GM12878 (cell line): ENCODE measurements at regions not wholly inside any gene's neighbourhood (a gene's known extent, or its start where the extent isn't known, plus 50 kb on each side); places are given as distances from the start of the nearest gene placed in this dataset.

Source experiments
- ATAC-seq: fragments of 200-7000 bp; cut with Tn5 transposase; 3 replicates; pipeline ENCODE4 v1.9.1; 2020; ENCODE audit warnings: mild to moderate bottlenecking, moderate library complexity
- BruUV-seq: library from RNA; stranded (reverse); fragments of 400-500 nt; replicated peaks from 2 replicates; lab custom pipeline; 2021; lab: Mats Ljungman, UMichigan
- CTCF ChIA-PET: fragments of 300-600 bp; sonication (Branson Sonifier 250); formaldehyde crosslinking; extraction: SDS; loops from one replicate; lab custom pipeline; 2021; ENCODE audit warnings: inconsistent platforms; lab: Yijun Ruan, JAX
- POLR2A ChIA-PET: fragments of 350-600 bp; formaldehyde crosslinking; extraction: SDS; loops from one replicate; lab custom pipeline; 2021; ENCODE audit warnings: inconsistent platforms; lab: Charles Lee
- RAD21 ChIA-PET: fragments of 300-600 bp; sonication (Branson Sonifier 250); formaldehyde crosslinking; loops from one replicate; lab custom pipeline; 2023; ENCODE audit warnings: antibody characterized with exemption; ENCODE audit not compliant: unreplicated experiment; lab: Charles Lee
- SMC1A ChIA-PET: fragments of 300-600 bp; sonication (Branson Sonifier 250); formaldehyde crosslinking; loops from one replicate; lab custom pipeline; 2023; ENCODE audit not compliant: unreplicated experiment, uncharacterized antibody; lab: Charles Lee
- DNase-seq: peaks from one replicate; pipeline ENCODE4 v3.0.0-alpha.2; 2011; ENCODE audit warnings: low read depth, low spot score
- FAIRE-seq: peaks from 3 replicates; lab custom pipeline; 2011; peaks lifted over from hg19 to GRCh38; lab: Jason Lieb, UNC
- H2AFZ ChIP-seq: 2 replicates; pipeline ENCODE4 v1.6.0; 2011; ENCODE audit warnings: low read depth, low read length, control low read depth; ENCODE audit not compliant: control insufficient read depth
- H3K27ac ChIP-seq: 2 replicates; pipeline ENCODE4 v1.5.1; 2011; ENCODE audit warnings: control low read depth; ENCODE audit not compliant: control insufficient read depth, insufficient read depth
- H3K27me3 ChIP-seq, 2 experiments: replicated peaks in 1 of 2; 2 replicates each; pipeline versions ENCODE4 v1.6.0 to v1.6.1; 2011; ENCODE audit warnings: low read length in 1 of 2; ENCODE audit not compliant: control insufficient read depth in 2 of 2, insufficient read depth in 2 of 2
- H3K36me3 ChIP-seq, 2 experiments: 2 replicates each; pipeline ENCODE4 v1.5.1; 2011; ENCODE audit warnings: low read length in 1 of 2; ENCODE audit not compliant: control insufficient read depth in 2 of 2, insufficient read depth in 2 of 2
- H3K4me1 ChIP-seq: 2 replicates; pipeline ENCODE4 v1.6.1; 2011; ENCODE audit warnings: mild to moderate bottlenecking, low read length, moderate library complexity, mixed read lengths; ENCODE audit not compliant: control insufficient read depth, insufficient read depth
- H3K4me2 ChIP-seq: 2 replicates; pipeline ENCODE4 v1.6.0; 2011; ENCODE audit warnings: control low read depth; ENCODE audit not compliant: control insufficient read depth, insufficient read depth
- H3K4me3 ChIP-seq: fragments of 200-600 bp; sonication (generic); 2 replicates; pipeline ENCODE4 v1.5.1; 2016
- H3K79me2 ChIP-seq: 2 replicates; pipeline ENCODE4 v1.6.0; 2011; ENCODE audit warnings: low read length; ENCODE audit not compliant: control insufficient read depth, insufficient read depth
- H3K9ac ChIP-seq: 2 replicates; pipeline ENCODE4 v1.8.0; 2011; ENCODE audit warnings: low read length, control low read depth, mixed read lengths; ENCODE audit not compliant: control insufficient read depth, insufficient read depth
- H3K9me3 ChIP-seq: replicated peaks from 3 replicates; pipeline ENCODE4 v1.5.1; 2011; ENCODE audit warnings: mild to moderate bottlenecking, low read length; ENCODE audit not compliant: control insufficient read depth, insufficient read depth
- H4K20me1 ChIP-seq: 2 replicates; pipeline ENCODE4 v1.6.0; 2011; ENCODE audit not compliant: control insufficient read depth, insufficient read depth
- BCL3 ChIP-seq: IDR thresholded peaks from 2 replicates; pipeline ENCODE4 v1.6.1; 2011; ENCODE audit warnings: borderline replicate concordance, low read depth, mild to moderate bottlenecking, moderate library complexity, low read length; ENCODE audit not compliant: insufficient read depth, poor library complexity, severe bottlenecking
- NBN ChIP-seq: fragments of 450-650 bp; IDR thresholded peaks from 2 replicates; pipeline ENCODE4 v1.6.1; 2016
- NR2C2 ChIP-seq: IDR thresholded peaks from 2 replicates; pipeline ENCODE4 v1.6.1; 2011; ENCODE audit warnings: borderline replicate concordance, low read depth; ENCODE audit not compliant: control insufficient read depth, insufficient read length
- RCOR1 ChIP-seq: conservative IDR thresholded peaks from 2 replicates; pipeline ENCODE4 v1.6.1; 2012; ENCODE audit warnings: low read depth, low read length, improper control_type of control experiment
- SPI1 ChIP-seq: IDR thresholded peaks from 2 replicates; pipeline ENCODE4 v1.6.1; 2011; ENCODE audit warnings: low read depth, mild to moderate bottlenecking, low read length, moderate library complexity, borderline replicate concordance; ENCODE audit not compliant: insufficient read depth
- TBL1XR1 ChIP-seq: IDR thresholded peaks from 2 replicates; pipeline ENCODE4 v1.6.1; 2012; ENCODE audit warnings: low read depth, low read length, improper control_type of control experiment
- ZBTB11 ChIP-seq: fragments of 450-650 bp; formaldehyde crosslinking; IDR thresholded peaks from 2 replicates; pipeline ENCODE4 v1.5.0; 2022; ENCODE audit warnings: mild to moderate bottlenecking, missing genetic modification characterization
- ZNF217 ChIP-seq: fragments of 450-650 bp; IDR thresholded peaks from 2 replicates; pipeline ENCODE4 v1.6.1; 2017; ENCODE audit warnings: antibody characterized with exemption, mild to moderate bottlenecking
- WGBS: methylation state at CpG from one replicate; pipeline ENCODE4 v1.1.6; 2016; ENCODE audit warnings: low lambda C conversion rate; ENCODE audit not compliant: insufficient replicate concordance, insufficient coverage; ENCODE audit errors: missing lambda C conversion rate; 5-methylcytosine and 5-hydroxymethylcytosine counted together
- in situ Hi-C: fragments of 300-500 bp; cut with MboI; formaldehyde crosslinking; loops from 9 replicates; pipeline ENCODE4 v1.14.3; 2018; ENCODE audit warnings: mixed read lengths
- intact Hi-C: fragments of 100-400 bp; cut with micrococcal nuclease; formaldehyde crosslinking; loops from one replicate; pipeline ENCODE4 v1.14.2; 2022; ENCODE audit not compliant: unreplicated experiment

GRCh38 chr15:25176616-25176923 lies 221.8 kb downstream of the SNRPN start (continued):
- TF ChIP-seq TBL1XR1 = no peak
- TF ChIP-seq SPI1 = no peak
- TF ChIP-seq NBN = no peak
- no peak for TF ChIP-seq NR2C2
- TF ChIP-seq ZNF217 = no peak
- TF ChIP-seq RCOR1 = no peak
- no peak for TF ChIP-seq ZBTB11 (CRISPR knock-in tag)

GRCh38 chr15:25176991-25177954 lies 222.5 kb downstream of the SNRPN start:
- ChIA-PET POLR2A (no interaction called here), SMC1A (no interaction called here), RAD21 (no interaction called here), CTCF (no interaction called here)
- Histone ChIP-seq H3K27ac (no peak overlapping the region), H3K9ac (no peak overlapping the region), H2AFZ (no peak overlapping the region), H3K9me3 (no peaks in the 10 kb centered on the region; the same call in 2 of the 3 replicates), H3K79me2 (no peaks in the 10 kb centered on the region), H3K36me3 (no peaks in the 10 kb centered on the region), H3K4me2 (no peak overlapping the region), H4K20me1 (no peaks in the 10 kb centered on the region), H3K4me3 (no peak overlapping the region), H3K4me1 (no peaks in the 10 kb centered on the region), H3K27me3 (no peaks in the 10 kb centered on the region)
- in situ Hi-C loops = loop anchor here (25.0 kb wide), 1 partner anchor 560 kb away; no protein-coding TSS in a partner anchor
- intact Hi-C loops = no loop called here
- DNase-seq (no peak), ATAC-seq (no peak), FAIRE-seq (no peak)
- no TSS peak for BruUV-seq
- no peak for TF ChIP-seq BCL3
- 31% methylated on average over 21 of the region's 21 CpGs for WGBS
